ENCODE measurements at regions not wholly inside any gene's neighbourhood (a gene's known extent, or its start where the extent isn't known, plus 50 kb on each side); places are given as distances from the start of the nearest gene placed in this dataset.

DNA sequence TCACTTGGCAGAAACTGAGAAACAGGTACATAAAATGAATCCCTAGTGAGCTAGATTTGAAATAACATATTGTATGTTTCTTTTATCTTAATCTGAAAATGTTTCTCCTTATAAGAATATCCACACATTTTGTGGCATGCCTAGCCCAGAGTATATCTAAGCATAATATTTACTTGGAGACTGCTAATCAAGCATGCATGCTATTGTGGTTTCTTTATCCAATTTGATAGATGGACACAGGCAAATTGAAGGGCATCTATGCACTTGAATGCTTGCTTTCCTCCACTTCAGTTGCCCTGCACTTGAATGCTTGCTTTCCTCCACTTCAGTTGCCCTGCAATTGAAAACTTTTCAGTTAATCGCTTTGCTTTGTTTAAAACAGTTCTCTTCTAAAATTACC lies 729.8 kb downstream of the TBC1D32 start:
- Histone ChIP-seq H3K9me3 (ENCODE audit: control insufficient read depth, insufficient read depth, low read depth, low read length) (no peaks in the 10 kb centered on the region), H3K4me3 (ENCODE audit: low read depth, low read length) (no peak overlapping the region), H3K36me3 (ENCODE audit: control insufficient read depth in 2 of 2, insufficient read depth in 1 of 2, low read length in 2 of 2) (no peaks in the 10 kb centered on the region), H3K4me1 (ENCODE audit: control insufficient read depth, insufficient read depth, low read length) (no peaks in the 10 kb centered on the region), H3K27ac (ENCODE audit: extremely low read depth, low read depth, low read length) (no peak overlapping the region)
- ChIA-PET POLR2A (no interaction called here), CTCF (no interaction called here)
- TF ChIP-seq ZNF221 (tag by site-specific recombination; IDR thresholded peaks at IDR 0.05; ENCODE audit: borderline replicate concordance) (no peak), ZNF560 (tag by site-specific recombination; IDR thresholded peaks at IDR 0.05; ENCODE audit: borderline replicate concordance) (no peak), YY2 (tag by site-specific recombination; IDR thresholded peaks at IDR 0.05) (no peak)

DNA sequence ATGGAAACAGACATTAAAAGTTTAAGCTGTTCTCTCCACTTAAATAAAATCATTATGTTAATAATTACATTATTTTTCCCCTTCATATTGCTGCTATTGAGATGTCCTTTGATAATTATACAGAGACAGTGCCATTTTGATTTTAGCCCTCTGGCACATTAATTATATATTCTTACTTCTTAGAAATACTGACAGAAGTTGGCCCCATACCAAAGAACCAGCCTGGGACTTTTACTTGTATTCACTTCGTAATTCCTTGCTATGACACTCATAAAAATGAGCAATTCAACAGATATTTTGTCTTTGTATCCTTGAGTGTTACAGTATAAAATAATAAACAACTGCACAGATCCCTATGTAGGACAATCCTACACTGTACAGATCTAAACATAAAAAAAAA lies 743.7 kb downstream of the TBC1D32 start:
- Histone ChIP-seq H3K4me3 (ENCODE audit: low read depth, low read length) (no peak overlapping the region), H3K4me1 (ENCODE audit: control insufficient read depth, insufficient read depth, low read length) (no peaks in the 10 kb centered on the region), H3K27ac (ENCODE audit: extremely low read depth, low read depth, low read length) (no peak overlapping the region), H3K36me3 (ENCODE audit: control insufficient read depth in 2 of 2, insufficient read depth in 1 of 2, low read length in 2 of 2) (no peaks in the 10 kb centered on the region), H3K9me3 (ENCODE audit: control insufficient read depth, insufficient read depth, low read depth, low read length) (no peaks in the 10 kb centered on the region)
- TF ChIP-seq, protein P1, sequence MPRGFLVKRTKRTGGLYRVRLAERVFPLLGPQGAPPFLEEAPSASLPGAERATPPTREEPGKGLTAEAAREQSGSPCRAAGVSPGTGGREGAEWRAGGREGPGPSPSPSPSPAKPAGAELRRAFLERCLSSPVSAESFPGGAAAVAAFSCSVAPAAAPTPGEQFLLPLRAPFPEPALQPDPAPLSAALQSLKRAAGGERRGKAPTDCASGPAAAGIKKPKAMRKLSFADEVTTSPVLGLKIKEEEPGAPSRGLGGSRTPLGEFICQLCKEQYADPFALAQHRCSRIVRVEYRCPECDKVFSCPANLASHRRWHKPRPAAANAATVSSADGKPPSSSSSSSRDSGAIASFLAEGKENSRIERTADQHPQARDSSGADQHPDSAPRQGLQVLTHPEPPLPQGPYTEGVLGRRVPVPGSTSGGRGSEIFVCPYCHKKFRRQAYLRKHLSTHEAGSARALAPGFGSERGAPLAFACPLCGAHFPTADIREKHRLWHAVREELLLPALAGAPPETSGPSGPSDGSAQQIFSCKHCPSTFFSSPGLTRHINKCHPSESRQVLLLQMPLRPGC (tag by site-specific recombination; IDR thresholded peaks at IDR 0.05): no peak
- TF ChIP-seq ZNF629 (tag by site-specific recombination; IDR thresholded peaks at IDR 0.05) (no peak), ZNF621 (tag by site-specific recombination; IDR thresholded peaks at IDR 0.05) (no peak)
- POLR2A ChIA-PET: no interaction called here
- CTCF ChIA-PET: no interaction called here

DNA sequence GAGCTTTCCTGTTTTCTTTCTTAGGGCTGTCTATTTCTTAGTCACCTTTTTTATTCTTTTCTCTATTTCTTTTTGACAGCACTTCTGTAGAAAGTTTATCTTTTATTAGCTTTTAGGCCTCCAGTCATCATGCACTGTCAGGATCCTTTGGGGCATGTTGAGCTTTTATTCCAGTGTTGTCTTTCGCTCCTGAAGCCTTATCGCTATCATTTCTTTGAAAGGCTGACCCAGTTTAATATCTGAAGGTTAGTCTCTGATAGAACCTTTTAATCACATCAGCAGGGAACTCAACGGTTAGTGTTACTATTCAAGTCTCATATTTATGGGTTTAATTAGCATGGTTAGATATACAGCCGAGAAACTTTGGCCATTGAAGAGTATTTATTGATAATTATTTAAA lies 745.9 kb downstream of the TBC1D32 start:
- Histone ChIP-seq H3K4me1 (ENCODE audit: control insufficient read depth, insufficient read depth, low read length) (no peaks in the 10 kb centered on the region), H3K27ac (ENCODE audit: extremely low read depth, low read depth, low read length) (no peak overlapping the region), H3K4me3 (ENCODE audit: low read depth, low read length) (no peak overlapping the region), H3K9me3 (ENCODE audit: control insufficient read depth, insufficient read depth, low read depth, low read length) (no peaks in the 10 kb centered on the region), H3K36me3 (ENCODE audit: control insufficient read depth in 2 of 2, insufficient read depth in 1 of 2, low read length in 2 of 2) (no peaks in the 10 kb centered on the region)
- TF ChIP-seq ZNF530 (tag by site-specific recombination; IDR thresholded peaks at IDR 0.05; ENCODE audit: low read depth) (no peak), ZNF202 (tag by site-specific recombination; IDR thresholded peaks at IDR 0.05; ENCODE audit: borderline replicate concordance) (no peak), PRDM1 (tag by site-specific recombination; IDR thresholded peaks at IDR 0.05) (no peak), ZNF777 (tag by site-specific recombination; IDR thresholded peaks at IDR 0.05; ENCODE audit: borderline replicate concordance) (no peak), TCF7L2 (IDR thresholded peaks at IDR 0.05; ENCODE audit: borderline replicate concordance, low read depth, low read length) (no peak), ZNF600 (tag by site-specific recombination; IDR thresholded peaks at IDR 0.05) (no peak), ZNF624 (tag by site-specific recombination; IDR thresholded peaks at IDR 0.05) (no peak), ZNF629 (tag by site-specific recombination; IDR thresholded peaks at IDR 0.05) (no peak), GFI1B (tag by site-specific recombination; IDR thresholded peaks at IDR 0.05) (no peak)
- TF ChIP-seq, protein P2, sequence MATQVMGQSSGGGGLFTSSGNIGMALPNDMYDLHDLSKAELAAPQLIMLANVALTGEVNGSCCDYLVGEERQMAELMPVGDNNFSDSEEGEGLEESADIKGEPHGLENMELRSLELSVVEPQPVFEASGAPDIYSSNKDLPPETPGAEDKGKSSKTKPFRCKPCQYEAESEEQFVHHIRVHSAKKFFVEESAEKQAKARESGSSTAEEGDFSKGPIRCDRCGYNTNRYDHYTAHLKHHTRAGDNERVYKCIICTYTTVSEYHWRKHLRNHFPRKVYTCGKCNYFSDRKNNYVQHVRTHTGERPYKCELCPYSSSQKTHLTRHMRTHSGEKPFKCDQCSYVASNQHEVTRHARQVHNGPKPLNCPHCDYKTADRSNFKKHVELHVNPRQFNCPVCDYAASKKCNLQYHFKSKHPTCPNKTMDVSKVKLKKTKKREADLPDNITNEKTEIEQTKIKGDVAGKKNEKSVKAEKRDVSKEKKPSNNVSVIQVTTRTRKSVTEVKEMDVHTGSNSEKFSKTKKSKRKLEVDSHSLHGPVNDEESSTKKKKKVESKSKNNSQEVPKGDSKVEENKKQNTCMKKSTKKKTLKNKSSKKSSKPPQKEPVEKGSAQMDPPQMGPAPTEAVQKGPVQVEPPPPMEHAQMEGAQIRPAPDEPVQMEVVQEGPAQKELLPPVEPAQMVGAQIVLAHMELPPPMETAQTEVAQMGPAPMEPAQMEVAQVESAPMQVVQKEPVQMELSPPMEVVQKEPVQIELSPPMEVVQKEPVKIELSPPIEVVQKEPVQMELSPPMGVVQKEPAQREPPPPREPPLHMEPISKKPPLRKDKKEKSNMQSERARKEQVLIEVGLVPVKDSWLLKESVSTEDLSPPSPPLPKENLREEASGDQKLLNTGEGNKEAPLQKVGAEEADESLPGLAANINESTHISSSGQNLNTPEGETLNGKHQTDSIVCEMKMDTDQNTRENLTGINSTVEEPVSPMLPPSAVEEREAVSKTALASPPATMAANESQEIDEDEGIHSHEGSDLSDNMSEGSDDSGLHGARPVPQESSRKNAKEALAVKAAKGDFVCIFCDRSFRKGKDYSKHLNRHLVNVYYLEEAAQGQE (tag by site-specific recombination; IDR thresholded peaks at IDR 0.05): no peak
- TF ChIP-seq, protein P3, sequence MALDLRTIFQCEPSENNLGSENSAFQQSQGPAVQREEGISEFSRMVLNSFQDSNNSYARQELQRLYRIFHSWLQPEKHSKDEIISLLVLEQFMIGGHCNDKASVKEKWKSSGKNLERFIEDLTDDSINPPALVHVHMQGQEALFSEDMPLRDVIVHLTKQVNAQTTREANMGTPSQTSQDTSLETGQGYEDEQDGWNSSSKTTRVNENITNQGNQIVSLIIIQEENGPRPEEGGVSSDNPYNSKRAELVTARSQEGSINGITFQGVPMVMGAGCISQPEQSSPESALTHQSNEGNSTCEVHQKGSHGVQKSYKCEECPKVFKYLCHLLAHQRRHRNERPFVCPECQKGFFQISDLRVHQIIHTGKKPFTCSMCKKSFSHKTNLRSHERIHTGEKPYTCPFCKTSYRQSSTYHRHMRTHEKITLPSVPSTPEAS (tag by site-specific recombination; IDR thresholded peaks at IDR 0.05): no peak
- TF ChIP-seq, protein P4, sequence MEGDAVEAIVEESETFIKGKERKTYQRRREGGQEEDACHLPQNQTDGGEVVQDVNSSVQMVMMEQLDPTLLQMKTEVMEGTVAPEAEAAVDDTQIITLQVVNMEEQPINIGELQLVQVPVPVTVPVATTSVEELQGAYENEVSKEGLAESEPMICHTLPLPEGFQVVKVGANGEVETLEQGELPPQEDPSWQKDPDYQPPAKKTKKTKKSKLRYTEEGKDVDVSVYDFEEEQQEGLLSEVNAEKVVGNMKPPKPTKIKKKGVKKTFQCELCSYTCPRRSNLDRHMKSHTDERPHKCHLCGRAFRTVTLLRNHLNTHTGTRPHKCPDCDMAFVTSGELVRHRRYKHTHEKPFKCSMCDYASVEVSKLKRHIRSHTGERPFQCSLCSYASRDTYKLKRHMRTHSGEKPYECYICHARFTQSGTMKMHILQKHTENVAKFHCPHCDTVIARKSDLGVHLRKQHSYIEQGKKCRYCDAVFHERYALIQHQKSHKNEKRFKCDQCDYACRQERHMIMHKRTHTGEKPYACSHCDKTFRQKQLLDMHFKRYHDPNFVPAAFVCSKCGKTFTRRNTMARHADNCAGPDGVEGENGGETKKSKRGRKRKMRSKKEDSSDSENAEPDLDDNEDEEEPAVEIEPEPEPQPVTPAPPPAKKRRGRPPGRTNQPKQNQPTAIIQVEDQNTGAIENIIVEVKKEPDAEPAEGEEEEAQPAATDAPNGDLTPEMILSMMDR (tag by site-specific recombination; IDR thresholded peaks at IDR 0.05): no peak
- TF ChIP-seq, protein P5, sequence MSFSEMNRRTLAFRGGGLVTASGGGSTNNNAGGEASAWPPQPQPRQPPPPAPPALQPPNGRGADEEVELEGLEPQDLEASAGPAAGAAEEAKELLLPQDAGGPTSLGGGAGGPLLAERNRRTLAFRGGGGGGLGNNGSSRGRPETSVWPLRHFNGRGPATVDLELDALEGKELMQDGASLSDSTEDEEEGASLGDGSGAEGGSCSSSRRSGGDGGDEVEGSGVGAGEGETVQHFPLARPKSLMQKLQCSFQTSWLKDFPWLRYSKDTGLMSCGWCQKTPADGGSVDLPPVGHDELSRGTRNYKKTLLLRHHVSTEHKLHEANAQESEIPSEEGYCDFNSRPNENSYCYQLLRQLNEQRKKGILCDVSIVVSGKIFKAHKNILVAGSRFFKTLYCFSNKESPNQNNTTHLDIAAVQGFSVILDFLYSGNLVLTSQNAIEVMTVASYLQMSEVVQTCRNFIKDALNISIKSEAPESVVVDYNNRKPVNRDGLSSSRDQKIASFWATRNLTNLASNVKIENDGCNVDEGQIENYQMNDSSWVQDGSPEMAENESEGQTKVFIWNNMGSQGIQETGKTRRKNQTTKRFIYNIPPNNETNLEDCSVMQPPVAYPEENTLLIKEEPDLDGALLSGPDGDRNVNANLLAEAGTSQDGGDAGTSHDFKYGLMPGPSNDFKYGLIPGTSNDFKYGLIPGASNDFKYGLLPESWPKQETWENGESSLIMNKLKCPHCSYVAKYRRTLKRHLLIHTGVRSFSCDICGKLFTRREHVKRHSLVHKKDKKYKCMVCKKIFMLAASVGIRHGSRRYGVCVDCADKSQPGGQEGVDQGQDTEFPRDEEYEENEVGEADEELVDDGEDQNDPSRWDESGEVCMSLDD (tag by site-specific recombination; IDR thresholded peaks at IDR 0.05): no peak
- ChIA-PET POLR2A (no interaction called here), CTCF (no interaction called here)

Data from HEK293 (cell line).